SK-N-SH (cell line): ENCODE measurements at regions not wholly inside any gene's neighbourhood (a gene's known extent, or its start where the extent isn't known, plus 50 kb on each side); places are given as distances from the start of the nearest gene placed in this dataset.

Experiments used
- YY1 ChIP-seq: IDR thresholded peaks from 2 replicates; pipeline ENCODE4 v1.4.0; 2012; ENCODE audit warnings: low read depth, mild to moderate bottlenecking
- TF ChIP-seq, protein P1 (sequence below): fragments of 150-350 bp; IDR thresholded peaks from 2 replicates; pipeline ENCODE4 v1.6.1; 2017; ENCODE audit warnings: antibody characterized with exemption, low read length, low read depth, borderline replicate concordance

DNA sequence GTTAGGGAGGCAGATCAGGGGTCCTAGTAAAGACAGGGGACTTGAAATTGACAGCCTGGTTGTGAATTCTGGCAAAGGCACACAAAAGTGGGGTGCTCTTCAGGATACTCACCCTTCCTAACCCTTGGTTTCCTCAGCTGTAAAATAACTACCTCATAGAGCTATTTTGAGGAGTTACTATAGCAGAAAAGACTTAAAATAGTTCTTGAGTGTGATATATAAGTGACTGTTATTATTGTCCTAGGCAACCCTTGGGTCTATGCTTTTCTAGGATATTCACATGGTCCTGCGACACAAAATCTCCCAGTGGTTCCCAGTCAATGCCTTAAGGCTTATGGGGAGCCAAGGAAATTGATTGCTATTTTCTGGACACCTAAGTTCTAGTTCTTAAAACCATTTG is 98.1 kb upstream of the NAMPT start:
- TF ChIP-seq YY1, result no peak
- TF ChIP-seq, protein P1, sequence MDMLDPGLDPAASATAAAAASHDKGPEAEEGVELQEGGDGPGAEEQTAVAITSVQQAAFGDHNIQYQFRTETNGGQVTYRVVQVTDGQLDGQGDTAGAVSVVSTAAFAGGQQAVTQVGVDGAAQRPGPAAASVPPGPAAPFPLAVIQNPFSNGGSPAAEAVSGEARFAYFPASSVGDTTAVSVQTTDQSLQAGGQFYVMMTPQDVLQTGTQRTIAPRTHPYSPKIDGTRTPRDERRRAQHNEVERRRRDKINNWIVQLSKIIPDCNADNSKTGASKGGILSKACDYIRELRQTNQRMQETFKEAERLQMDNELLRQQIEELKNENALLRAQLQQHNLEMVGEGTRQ, result no peak
